ENCODE measurements at regions not wholly inside any gene's neighbourhood (a gene's known extent, or its start where the extent isn't known, plus 50 kb on each side); places are given as distances from the start of the nearest gene placed in this dataset.

- no peak overlapping the region for H3K4me3 ChIP-seq
- H3K9me3 ChIP-seq, result peaks cover 0 to 11% (median 0%) of the 10 kb centered on the region in 3 donors
- H3K27me3 ChIP-seq, result no peaks in the 10 kb centered on the region
- H3K27ac ChIP-seq, result no peak overlapping the region
- peaks cover 0 to 3% (median 0%) of the 10 kb centered on the region in 3 donors for H3K4me1 ChIP-seq
- no peak for ATAC-seq
- WGBS, 2 donors (ENCODE audit: low coverage in 1 of 2), result 70 to 86% methylated on average over 1 to 5 of the region's 5 CpGs
- TF ChIP-seq POLR2AphosphoS5 (IDR thresholded peaks at IDR 0.05) (no peak), EP300 (IDR thresholded peaks at IDR 0.05) (no peak), CTCF (IDR thresholded peaks at IDR 0.05) (no peak), POLR2A (IDR thresholded peaks at IDR 0.05) (no peak)
- H3K36me3 ChIP-seq, result no peaks in the 10 kb centered on the region
Measured at GRCh38 chr5:54621709-54622108, 104.2 kb downstream of the SNX18 start.

- Histone ChIP-seq H3K4me1 (peaks cover 0 to 10% (median 0%) of the 10 kb centered on the region in 3 donors), H3K9me3 (peaks cover 0 to 11% (median 0%) of the 10 kb centered on the region in 3 donors), H3K4me3 (no peak overlapping the region), H3K27me3 (no peaks in the 10 kb centered on the region), H3K27ac (no peak overlapping the region), H3K36me3 (no peaks in the 10 kb centered on the region)
- no peak for ATAC-seq
- TF ChIP-seq CTCF (IDR thresholded peaks at IDR 0.05), result no peak
- no peak for TF ChIP-seq POLR2A (IDR thresholded peaks at IDR 0.05)
- TF ChIP-seq POLR2AphosphoS5 (IDR thresholded peaks at IDR 0.05), result no peak
- TF ChIP-seq EP300 (IDR thresholded peaks at IDR 0.05), result no peak
- 89 to 100% methylated on average over 1 of the region's 1 CpG for WGBS, 2 donors (ENCODE audit: low coverage in 1 of 2)
Measured at GRCh38 chr5:54621048-54621447, 103.5 kb downstream of the SNX18 start.

DNA sequence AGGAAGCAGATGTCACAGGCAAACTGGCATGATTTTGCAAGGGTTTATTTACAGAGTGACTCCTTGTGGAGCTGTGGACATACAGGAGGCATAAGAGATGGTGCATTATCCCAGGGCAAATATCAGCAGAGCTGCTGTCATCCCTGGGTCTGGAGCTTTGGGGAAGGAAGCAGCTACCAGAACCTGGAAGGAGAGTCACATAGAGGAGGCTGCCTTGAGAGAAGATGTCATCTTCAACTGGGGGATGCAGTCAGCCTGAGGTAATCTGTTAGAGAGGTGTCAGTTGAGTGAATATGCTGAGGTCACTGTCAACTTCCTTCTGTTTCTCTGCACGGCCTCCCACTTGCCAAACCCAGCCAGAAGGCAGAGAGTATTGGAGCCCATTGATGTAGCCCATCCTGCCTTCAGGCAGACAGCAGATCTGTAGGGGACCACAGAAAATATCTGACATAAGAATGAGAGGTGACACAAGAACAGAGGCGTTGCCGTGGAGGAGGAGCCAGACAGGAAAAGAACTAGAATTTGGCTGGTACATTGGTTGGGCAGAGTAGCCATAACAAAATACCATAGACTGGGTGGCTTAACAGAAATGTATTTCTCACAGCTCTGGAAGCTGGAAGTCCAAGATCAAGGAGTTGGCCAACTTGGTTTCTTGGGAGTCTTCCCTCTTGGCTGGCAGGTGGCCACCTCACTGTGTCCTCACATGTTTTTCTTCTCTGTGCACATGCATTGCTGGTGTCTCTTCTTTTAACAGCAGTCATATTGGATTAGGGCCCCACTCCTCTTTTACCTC, 102.8 kb downstream of the SNX18 start:
- ATAC-seq, result no peak

DNA sequence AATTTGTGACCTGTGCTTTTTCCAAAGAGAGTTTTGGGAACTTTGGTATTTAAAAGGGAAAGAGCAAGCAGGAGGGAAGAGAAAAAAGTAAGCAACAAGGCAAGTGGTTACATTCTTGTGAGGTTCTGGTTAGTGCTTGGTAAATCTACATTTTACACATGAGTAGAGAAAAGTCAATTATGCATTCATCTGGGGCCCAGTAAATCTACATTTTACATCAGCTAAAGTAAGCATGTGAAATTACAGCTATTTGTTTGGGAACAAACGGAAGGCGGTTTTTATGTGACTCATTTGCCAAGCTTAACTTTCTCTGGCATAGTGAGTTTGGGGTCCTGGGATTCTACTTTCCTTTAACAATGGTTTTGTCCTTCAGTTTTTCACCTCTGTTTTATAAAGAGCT, 102.2 kb downstream of the SNX18 start:
- Histone ChIP-seq H3K4me1 (peaks cover 0 to 22% (median 3%) of the 10 kb centered on the region in 3 donors), H3K27ac (no peak overlapping the region), H3K36me3 (no peaks in the 10 kb centered on the region), H3K4me3 (no peak overlapping the region), H3K9me3 (peaks cover 0 to 11% (median 0%) of the 10 kb centered on the region in 3 donors), H3K27me3 (no peaks in the 10 kb centered on the region)
- TF ChIP-seq POLR2A (IDR thresholded peaks at IDR 0.05) (no peak), EP300 (IDR thresholded peaks at IDR 0.05) (no peak), POLR2AphosphoS5 (IDR thresholded peaks at IDR 0.05) (no peak), CTCF (IDR thresholded peaks at IDR 0.05) (no peak)
- ATAC-seq, result no peak
- WGBS, 2 donors (ENCODE audit: low coverage in 1 of 2), result 89 to 94% methylated on average over 2 of the region's 2 CpGs

More for the DNA sequence above, 102.8 kb downstream of the SNX18 start:
- no peaks in the 10 kb centered on the region for H3K27me3 ChIP-seq
- H3K4me3 ChIP-seq, result no peak overlapping the region
- peaks cover 0 to 11% (median 0%) of the 10 kb centered on the region in 3 donors for H3K9me3 ChIP-seq
- 50 to 63% methylated on average over 1 to 2 of the region's 3 CpGs for WGBS, 2 donors (ENCODE audit: low coverage in 1 of 2)
- H3K36me3 ChIP-seq, result no peaks in the 10 kb centered on the region
- H3K27ac ChIP-seq, result no peak overlapping the region
- peaks cover 0 to 17% (median 2%) of the 10 kb centered on the region in 3 donors for H3K4me1 ChIP-seq
- TF ChIP-seq CTCF (IDR thresholded peaks at IDR 0.05) (no peak), POLR2AphosphoS5 (IDR thresholded peaks at IDR 0.05) (no peak), POLR2A (IDR thresholded peaks at IDR 0.05) (no peak), EP300 (IDR thresholded peaks at IDR 0.05) (no peak)
